ENCODE measurements at regions not wholly inside any gene's neighbourhood (a gene's known extent, or its start where the extent isn't known, plus 50 kb on each side); places are given as distances from the start of the nearest gene placed in this dataset.

- TF ChIP-seq SMAD2 (IDR thresholded peaks at IDR 0.05; ENCODE audit: low read depth, low read length) (no peak), ZNF77 (CRISPR knock-in tag; IDR thresholded peaks at IDR 0.05) (no peak), NR3C1 (CRISPR knock-in tag; IDR thresholded peaks at IDR 0.05) (no peak), LEF1 (IDR thresholded peaks at IDR 0.05) (no peak), GATAD2B (IDR thresholded peaks at IDR 0.05; ENCODE audit: borderline replicate concordance) (no peak), NFIX (CRISPR knock-in tag; IDR thresholded peaks at IDR 0.05; ENCODE audit: low read depth) (no peak), TEAD4 (IDR thresholded peaks at IDR 0.05; ENCODE audit: low read length) (no peak), TEAD4 (CRISPR knock-in tag; IDR thresholded peaks at IDR 0.05; ENCODE audit: borderline replicate concordance) (no peak), KAT2B (IDR thresholded peaks at IDR 0.05; ENCODE audit: low read depth, low read length) (no peak), RHOXF2B (CRISPR knock-in tag; conservative IDR thresholded peaks at IDR 0.05) (no peak), E2F4 (CRISPR knock-in tag; IDR thresholded peaks at IDR 0.05; ENCODE audit: low read depth) (no peak)
- TF ChIP-seq, protein P1, sequence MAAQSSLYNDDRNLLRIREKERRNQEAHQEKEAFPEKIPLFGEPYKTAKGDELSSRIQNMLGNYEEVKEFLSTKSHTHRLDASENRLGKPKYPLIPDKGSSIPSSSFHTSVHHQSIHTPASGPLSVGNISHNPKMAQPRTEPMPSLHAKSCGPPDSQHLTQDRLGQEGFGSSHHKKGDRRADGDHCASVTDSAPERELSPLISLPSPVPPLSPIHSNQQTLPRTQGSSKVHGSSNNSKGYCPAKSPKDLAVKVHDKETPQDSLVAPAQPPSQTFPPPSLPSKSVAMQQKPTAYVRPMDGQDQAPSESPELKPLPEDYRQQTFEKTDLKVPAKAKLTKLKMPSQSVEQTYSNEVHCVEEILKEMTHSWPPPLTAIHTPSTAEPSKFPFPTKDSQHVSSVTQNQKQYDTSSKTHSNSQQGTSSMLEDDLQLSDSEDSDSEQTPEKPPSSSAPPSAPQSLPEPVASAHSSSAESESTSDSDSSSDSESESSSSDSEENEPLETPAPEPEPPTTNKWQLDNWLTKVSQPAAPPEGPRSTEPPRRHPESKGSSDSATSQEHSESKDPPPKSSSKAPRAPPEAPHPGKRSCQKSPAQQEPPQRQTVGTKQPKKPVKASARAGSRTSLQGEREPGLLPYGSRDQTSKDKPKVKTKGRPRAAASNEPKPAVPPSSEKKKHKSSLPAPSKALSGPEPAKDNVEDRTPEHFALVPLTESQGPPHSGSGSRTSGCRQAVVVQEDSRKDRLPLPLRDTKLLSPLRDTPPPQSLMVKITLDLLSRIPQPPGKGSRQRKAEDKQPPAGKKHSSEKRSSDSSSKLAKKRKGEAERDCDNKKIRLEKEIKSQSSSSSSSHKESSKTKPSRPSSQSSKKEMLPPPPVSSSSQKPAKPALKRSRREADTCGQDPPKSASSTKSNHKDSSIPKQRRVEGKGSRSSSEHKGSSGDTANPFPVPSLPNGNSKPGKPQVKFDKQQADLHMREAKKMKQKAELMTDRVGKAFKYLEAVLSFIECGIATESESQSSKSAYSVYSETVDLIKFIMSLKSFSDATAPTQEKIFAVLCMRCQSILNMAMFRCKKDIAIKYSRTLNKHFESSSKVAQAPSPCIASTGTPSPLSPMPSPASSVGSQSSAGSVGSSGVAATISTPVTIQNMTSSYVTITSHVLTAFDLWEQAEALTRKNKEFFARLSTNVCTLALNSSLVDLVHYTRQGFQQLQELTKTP (IDR thresholded peaks at IDR 0.05; ENCODE audit: low read depth in 1 of 2, partially characterized antibody in 2 of 2) = no peak
These were observed 83.2 kb upstream of the FBXL4 start (continued) for GRCh38 chr6:99030915-99031314.

Measured in K562 (cell line).